K562 (cell line): ENCODE measurements at regions not wholly inside any gene's neighbourhood (a gene's known extent, or its start where the extent isn't known, plus 50 kb on each side); places are given as distances from the start of the nearest gene placed in this dataset.

Experiments
- CAMTA2 ChIP-seq: fragments of 250-450 bp; sonication (Bioruptor Pico); conservative IDR thresholded peaks from 2 replicates; pipeline ENCODE4 v1.5.1; 2022
- CREB1 ChIP-seq, 2 experiments: sonication (generic) in 1 of 2; formaldehyde crosslinking in 1 of 2; IDR thresholded peaks; 2 replicates each; pipeline versions ENCODE4 v1.6.1 to v1.8.0; 2012 to 2022; ENCODE audit warnings: inconsistent platforms in 1 of 2, mild to moderate bottlenecking in 1 of 2, missing genetic modification reagents in 1 of 2, moderate library complexity in 1 of 2
- CXXC5 ChIP-seq: fragments of 250-450 bp; sonication (Bioruptor Pico); IDR thresholded peaks from 2 replicates; pipeline ENCODE4 v1.8.0; 2022; ENCODE audit warnings: inconsistent platforms, mild to moderate bottlenecking, moderate library complexity
- DACH1 ChIP-seq: fragments of 450-650 bp; IDR thresholded peaks from 2 replicates; pipeline ENCODE4 v1.6.1; 2018; ENCODE audit not compliant: partially characterized antibody
- EP300 ChIP-seq: IDR thresholded peaks from 2 replicates; pipeline ENCODE4 v1.6.1; 2012; ENCODE audit warnings: low read length, improper control_type of control experiment
- FOXJ2 ChIP-seq: fragments of 200-800 bp; sonication (Bioruptor generic); IDR thresholded peaks from 2 replicates; pipeline ENCODE4 v1.6.1; 2016; ENCODE audit warnings: missing genetic modification characterization, missing compliant biosample characterization
- GTF2E2 ChIP-seq: fragments of 200-800 bp; sonication (Bioruptor generic); IDR thresholded peaks from 2 replicates; pipeline ENCODE4 v1.6.1; 2016; ENCODE audit warnings: missing genetic modification characterization, missing compliant biosample characterization
- HDAC1 ChIP-seq, 2 experiments: fragments of 450-650 bp; IDR thresholded peaks; 2 replicates each; pipeline ENCODE4 v1.6.1; 2016 to 2017; ENCODE audit warnings: inconsistent platforms in 1 of 2, mild to moderate bottlenecking in 1 of 2, moderate library complexity in 1 of 2
- MEIS2 ChIP-seq: fragments of 450-650 bp; IDR thresholded peaks from 2 replicates; pipeline ENCODE4 v1.6.1; 2014; ENCODE audit warnings: mild to moderate bottlenecking; ENCODE audit not compliant: partially characterized antibody
- MLX ChIP-seq, 2 experiments: fragments of 450-650 bp in 1 of 2; sonication (generic) in 1 of 2; formaldehyde crosslinking; conservative IDR thresholded peaks; 2 replicates each; pipeline versions ENCODE4 v1.4.0 to v1.8.1; 2020 to 2022; ENCODE audit warnings: mild to moderate bottlenecking in 1 of 2, missing genetic modification reagents in 1 of 2
- MTA1 ChIP-seq: fragments of 450-650 bp; IDR thresholded peaks from 2 replicates; pipeline ENCODE4 v1.6.1; 2017; ENCODE audit warnings: borderline replicate concordance
- MTA3 ChIP-seq: fragments of 450-650 bp; formaldehyde crosslinking; IDR thresholded peaks from 2 replicates; pipeline ENCODE4 v1.6.1; 2017; ENCODE audit warnings: mild to moderate bottlenecking, borderline replicate concordance
- NCOA2 ChIP-seq, 2 experiments: fragments of 450-650 bp; IDR thresholded peaks; 2 replicates each; pipeline ENCODE4 v1.6.1; 2018; ENCODE audit warnings: mild to moderate bottlenecking in 2 of 2, moderate library complexity in 1 of 2; ENCODE audit not compliant: partially characterized antibody in 2 of 2
- NFIX ChIP-seq: fragments of 250-450 bp; sonication (Bioruptor Pico); IDR thresholded peaks from 2 replicates; pipeline ENCODE4 v1.4.0; 2020; ENCODE audit warnings: low read depth, mild to moderate bottlenecking, moderate library complexity
- NFRKB ChIP-seq: fragments of 450-650 bp; IDR thresholded peaks from 2 replicates; pipeline ENCODE4 v1.6.1; 2016; ENCODE audit warnings: low read depth
- NR4A1 ChIP-seq, 2 experiments: fragments of 250-450 bp in 1 of 2; fragments of 450-650 bp in 1 of 2; sonication (Bioruptor Pico) in 1 of 2; IDR thresholded peaks; 2 replicates each; pipeline versions ENCODE4 v1.4.0 to v1.6.1; 2016 to 2020; ENCODE audit warnings: mild to moderate bottlenecking in 2 of 2, missing compliant biosample characterization in 1 of 2, missing genetic modification characterization in 1 of 2, moderate library complexity in 1 of 2
- PHF8 ChIP-seq: fragments of 200-600 bp; sonication (generic); IDR thresholded peaks from 2 replicates; pipeline ENCODE4 v1.6.1; 2012; ENCODE audit warnings: mixed run types, mild to moderate bottlenecking, inconsistent platforms, low read length, moderate library complexity, borderline replicate concordance
- RB1 ChIP-seq: fragments of 450-650 bp; IDR thresholded peaks from 2 replicates; pipeline ENCODE4 v1.6.1; 2017; ENCODE audit warnings: low read depth, mild to moderate bottlenecking
- RNF219 ChIP-seq: fragments of 250-450 bp; sonication (Bioruptor Pico); IDR thresholded peaks from 2 replicates; pipeline ENCODE4 v1.5.0; 2022; ENCODE audit warnings: mild to moderate bottlenecking
- SMARCE1 ChIP-seq: fragments of 450-650 bp; IDR thresholded peaks from 2 replicates; pipeline ENCODE4 v1.7.1; 2016; ENCODE audit warnings: mild to moderate bottlenecking
- ZNF140 ChIP-seq: fragments of 250-450 bp; sonication (Bioruptor Pico); IDR thresholded peaks from 2 replicates; pipeline ENCODE4 v1.8.0; 2021; ENCODE audit warnings: moderate library complexity, mild to moderate bottlenecking, inconsistent platforms
- ZNF395 ChIP-seq: fragments of 200-800 bp; sonication (Bioruptor generic); IDR thresholded peaks from 2 replicates; pipeline ENCODE4 v1.6.1; 2017; ENCODE audit warnings: missing genetic modification characterization, missing compliant biosample characterization
- ZNF507 ChIP-seq: conservative IDR thresholded peaks from 2 replicates; pipeline ENCODE4 v1.6.1; 2017; ENCODE audit warnings: missing genetic modification characterization, missing compliant biosample characterization
- ZNF586 ChIP-seq: fragments of 450-650 bp; formaldehyde crosslinking; conservative IDR thresholded peaks from 2 replicates; pipeline ENCODE4 v1.4.0; 2020; ENCODE audit warnings: mild to moderate bottlenecking, moderate library complexity

GRCh38 chr2:74036450-74037195 is 51.9 kb downstream of the TET3 start (continued):
- TF ChIP-seq PHF8 (no peak), HDAC1 (IDR thresholded peaks at IDR 0.05) (peak in 1 of 2 experiments; percentile 80; a peak in 2 of 4 replicates), DACH1 (peak; percentile 62), SMARCE1 (peak; percentile 89), FOXJ2 (0 out of 2 replicates have a peak, but pooled peaks have one; percentile 53), ZNF507 (tag) (no peak), NCOA2 (IDR thresholded peaks at IDR 0.05; ENCODE audit: partially characterized antibody in 2 of 2) (no peak), GTF2E2 (tag) (no peak), CREB1 (IDR thresholded peaks at IDR 0.05) (peak; percentile 37; the same call in 1 of the 2 replicates), CREB1 (CRISPR knock-in tag; IDR thresholded peaks at IDR 0.05) (peak; percentile 41; the same call in 1 of the 2 replicates), RB1 (no peak), EP300 (peak; percentile 87), RNF219 (no peak), CXXC5 (CRISPR knock-in tag) (peak; percentile 72), NFRKB (no peak), MLX (CRISPR knock-in tag; conservative IDR thresholded peaks at IDR 0.05) (no peak), ZNF586 (CRISPR knock-in tag) (no peak), MTA1 (peak; percentile 85), MEIS2 (peak; percentile 48), MTA3 (0 out of 2 replicates have a peak, but pooled peaks have one; percentile 40), ZNF140 (CRISPR knock-in tag) (no peak), ZNF395 (no peak), NFIX (CRISPR knock-in tag) (no peak), NR4A1 (CRISPR knock-in tag; IDR thresholded peaks at IDR 0.05) (no peak), NR4A1 (tag; IDR thresholded peaks at IDR 0.05) (no peak), CAMTA2 (no peak)
